Choroid plexus epithelial cell (primary cell): ENCODE measurements at regions not wholly inside any gene's neighbourhood (a gene's known extent, or its start where the extent isn't known, plus 50 kb on each side); places are given as distances from the start of the nearest gene placed in this dataset.

Source experiments
- DNase-seq: peaks from one replicate; pipeline ENCODE4 v3.0.0-alpha.2; 2010; ENCODE audit warnings: low read depth
- H3K4me3 ChIP-seq: 2 replicates; pipeline ENCODE4 v1.5.1; 2011; ENCODE audit warnings: low read depth, mild to moderate bottlenecking, control low read depth, low read length, moderate library complexity
- CTCF ChIP-seq: conservative IDR thresholded peaks from 2 replicates; pipeline ENCODE4 v1.5.1; 2011; ENCODE audit warnings: low read depth, mild to moderate bottlenecking, control low read depth, inconsistent platforms, low read length, moderate library complexity

DNA sequence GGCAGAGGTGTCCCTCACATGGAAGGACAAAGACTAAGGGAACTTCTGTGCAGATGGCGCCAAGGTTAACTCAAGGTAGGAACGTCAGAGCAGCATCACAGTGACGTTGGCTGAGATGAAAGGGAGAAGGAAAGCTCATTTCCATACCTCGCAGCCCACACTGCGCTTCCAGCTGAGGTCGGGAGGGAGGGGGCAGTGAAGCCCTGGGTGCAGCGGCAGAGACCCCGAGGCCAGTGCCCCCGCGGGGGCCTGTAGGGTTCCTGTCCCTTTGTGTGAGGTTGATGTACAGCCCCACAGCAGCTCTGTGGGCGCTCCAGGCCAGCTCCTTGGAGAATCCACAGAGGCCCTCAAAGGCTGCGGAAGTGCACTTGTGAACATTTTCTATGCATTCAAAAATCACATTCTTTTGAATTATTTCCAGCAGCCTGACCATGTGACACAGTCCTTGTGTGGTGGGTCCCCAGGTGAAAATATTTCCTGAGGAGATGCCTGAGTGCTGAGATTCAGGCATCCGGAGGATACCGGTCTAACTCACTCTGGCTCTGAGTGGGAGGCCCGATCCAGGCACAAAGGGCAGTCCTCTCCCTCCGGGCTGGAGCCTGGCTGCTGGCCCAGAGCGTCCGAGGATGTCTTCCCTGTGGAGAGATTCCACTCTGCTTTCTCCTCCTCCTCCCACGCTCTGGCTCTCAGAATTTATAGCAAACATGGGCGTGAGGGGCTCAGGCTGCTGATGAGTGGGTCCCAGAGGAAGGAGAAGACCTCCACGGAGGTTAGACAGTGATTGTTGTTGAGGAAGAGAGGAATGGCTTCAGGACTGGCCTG is 150.7 kb downstream of the ICE1 start:
- DNase-seq = no peak
- no peak for TF ChIP-seq CTCF
- no peak overlapping the region for H3K4me3 ChIP-seq

- TF ChIP-seq CTCF = no peak
These were observed 149.8 kb downstream of the ICE1 start for GRCh38 chr5:5572010-5572865.

GRCh38 chr5:5570646-5571045 is 148.2 kb downstream of the ICE1 start:
- DNase-seq = no peak
- H3K4me3 ChIP-seq = no peak overlapping the region
- no peak for TF ChIP-seq CTCF

More at GRCh38 chr5:5572010-5572865, 149.8 kb downstream of the ICE1 start:
- no peak for DNase-seq
- no peak overlapping the region for H3K4me3 ChIP-seq

DNA sequence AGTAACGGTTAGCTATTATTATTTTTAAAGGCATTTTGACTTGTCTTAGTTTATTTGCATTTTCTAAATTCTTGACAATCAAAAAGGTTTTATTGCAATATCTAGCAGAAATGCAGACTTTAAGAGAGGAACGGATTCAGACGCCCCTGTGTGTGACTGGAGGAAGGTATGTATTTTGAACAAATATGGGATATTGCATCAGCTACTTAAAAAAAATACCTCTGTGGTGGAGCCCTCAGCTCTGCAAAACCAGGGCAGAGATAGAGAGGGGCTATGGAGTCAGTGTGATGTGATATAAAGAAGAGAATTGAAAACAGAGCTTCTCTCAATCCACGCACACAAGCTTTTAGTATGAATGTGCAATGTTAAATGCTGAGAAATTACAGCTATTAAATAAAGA is 142.4 kb downstream of the ICE1 start:
- DNase-seq = no peak
- no peak for TF ChIP-seq CTCF
- H3K4me3 ChIP-seq = no peak overlapping the region

GRCh38 chr5:5560016-5560415 is 137.5 kb downstream of the ICE1 start:
- no peak for DNase-seq
- TF ChIP-seq CTCF = no peak
- H3K4me3 ChIP-seq = no peak overlapping the region

DNA sequence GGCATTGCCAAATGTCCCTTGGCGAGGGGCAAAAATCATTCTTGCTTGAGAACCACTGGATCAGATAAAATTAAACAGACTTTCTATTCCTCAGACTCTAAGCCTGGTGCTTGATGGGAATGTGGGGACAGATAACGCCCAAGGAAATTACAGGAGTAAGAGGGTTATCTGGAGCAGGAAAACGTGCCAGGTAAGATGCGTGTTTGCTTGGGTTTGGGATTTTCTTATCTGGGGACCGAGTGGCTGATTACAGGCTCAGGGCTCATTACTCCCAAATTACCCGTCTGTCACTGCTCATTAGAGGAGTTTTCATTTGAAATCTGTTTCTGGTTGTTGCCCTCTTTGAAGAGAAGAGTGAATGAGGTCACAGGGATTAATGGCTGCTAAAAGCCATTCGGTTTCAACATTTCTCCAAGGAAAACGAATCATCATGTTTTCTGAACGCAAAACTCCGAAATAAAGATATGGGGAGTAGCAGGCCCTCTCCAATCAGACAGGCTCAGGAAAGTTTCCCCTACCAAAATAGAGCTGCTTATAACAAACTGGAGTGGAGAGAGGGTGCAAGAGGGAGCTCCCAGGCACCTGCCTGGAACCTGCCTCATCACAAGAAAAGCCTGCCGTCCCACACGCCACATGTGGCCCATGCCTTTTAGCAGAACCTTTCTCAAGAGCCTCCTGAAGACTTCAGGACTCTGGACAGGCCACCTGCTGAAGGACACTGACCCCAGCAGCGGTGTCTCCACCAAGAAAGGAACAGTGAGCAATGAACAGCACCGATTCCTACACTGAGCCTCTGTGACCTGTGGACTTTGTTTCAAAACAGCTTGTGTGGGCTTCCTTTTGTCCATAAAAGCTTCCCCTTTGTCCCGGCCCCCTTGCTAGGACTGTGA is 136.4 kb downstream of the ICE1 start:
- DNase-seq = no peak
- no peak for TF ChIP-seq CTCF
- no peak overlapping the region for H3K4me3 ChIP-seq
